ENCODE measurements at regions not wholly inside any gene's neighbourhood (a gene's known extent, or its start where the extent isn't known, plus 50 kb on each side); places are given as distances from the start of the nearest gene placed in this dataset.

DNA sequence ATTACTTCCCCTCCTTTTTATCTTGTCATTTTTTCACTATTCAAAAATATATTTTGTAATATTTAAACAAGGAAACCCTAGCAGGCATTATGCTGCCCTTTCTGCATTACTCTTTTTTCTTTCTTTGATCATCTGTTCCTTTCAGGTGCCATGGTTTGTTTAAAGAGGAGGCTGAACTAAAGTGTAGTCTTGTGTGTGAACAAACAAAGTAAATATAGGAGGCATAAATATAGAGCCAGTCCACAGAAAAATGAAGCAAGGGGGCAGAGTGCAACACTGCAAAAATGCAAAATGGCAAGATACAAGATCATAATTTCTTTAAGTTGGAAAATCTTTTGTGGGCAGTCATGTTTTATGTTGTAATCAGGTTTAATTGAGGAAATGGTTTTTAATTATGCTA, 947.3 kb upstream of the COX7C start:
- DNase-seq = no peak

DNA sequence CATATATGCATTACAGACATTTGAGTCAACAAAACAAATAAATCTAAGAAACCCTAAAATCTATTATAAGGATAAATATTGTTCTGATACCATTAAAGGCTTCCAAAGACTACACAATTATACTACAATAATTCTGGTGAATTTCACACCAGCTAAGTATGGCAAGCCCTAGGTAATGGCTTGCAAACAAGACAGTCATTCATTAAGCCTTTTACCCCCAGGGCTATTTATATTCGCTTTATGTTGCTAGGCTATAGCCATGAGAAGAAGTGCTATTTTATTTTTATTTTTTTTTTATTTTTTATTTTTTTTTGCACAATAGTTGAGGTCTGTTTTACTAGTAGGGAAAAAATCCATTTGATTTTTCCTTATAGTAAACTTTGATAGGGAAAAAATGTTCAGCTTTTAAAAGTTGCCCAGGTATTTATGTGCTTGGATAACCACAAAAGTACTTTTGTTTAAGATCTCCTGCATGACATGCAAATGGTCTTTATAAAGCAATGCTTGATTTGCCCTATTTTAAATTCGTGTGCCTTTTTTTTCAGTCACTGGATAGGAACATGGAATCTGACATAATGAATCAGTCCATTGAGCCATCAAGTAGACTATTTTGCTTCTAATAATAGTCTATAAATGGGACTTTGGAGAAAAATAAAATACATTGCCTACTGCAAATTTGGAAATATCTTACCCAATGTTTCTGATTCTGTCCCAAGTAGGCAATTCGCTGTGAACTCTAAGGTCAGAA, 946.3 kb upstream of the COX7C start:
- DNase-seq = no peak

DNA sequence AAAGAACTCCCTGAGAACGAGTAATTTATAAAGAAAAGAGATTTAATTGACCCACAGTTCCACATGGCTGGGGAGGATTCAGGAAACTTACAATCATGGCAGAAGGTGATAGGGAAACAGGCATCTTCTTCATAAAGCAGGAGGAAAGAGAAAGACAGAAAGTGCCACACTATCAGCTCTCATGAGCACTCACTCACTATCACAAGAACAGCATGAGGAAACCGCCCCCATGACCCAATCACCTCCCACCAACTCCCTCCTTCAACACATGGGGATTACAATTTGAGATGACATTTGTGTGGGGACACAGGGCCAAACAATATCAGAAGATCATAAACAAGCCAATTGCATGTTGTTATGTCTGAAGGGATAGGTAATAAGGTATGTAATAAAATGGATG, 935.9 kb upstream of the COX7C start:
- DNase-seq = no peak

DNA sequence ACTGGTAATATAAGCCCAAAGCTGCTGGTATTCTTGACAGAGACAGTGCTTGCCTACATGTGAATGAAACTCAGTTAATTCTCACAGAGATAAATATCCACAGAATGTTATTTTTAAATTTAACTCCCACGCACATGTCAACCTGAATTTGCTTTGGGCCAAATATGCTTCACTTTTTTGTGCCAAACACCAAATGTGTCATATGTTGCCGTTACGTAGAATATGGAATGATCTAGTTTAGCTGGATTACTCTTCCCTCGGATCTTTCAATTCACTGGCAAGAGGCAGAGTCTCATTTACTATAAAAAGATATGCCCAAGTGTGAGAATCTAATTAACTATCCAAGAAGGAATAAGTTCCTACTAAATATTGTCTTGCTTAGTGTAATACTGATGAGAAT, 933.4 kb upstream of the COX7C start:
- no peak for DNase-seq

DNA sequence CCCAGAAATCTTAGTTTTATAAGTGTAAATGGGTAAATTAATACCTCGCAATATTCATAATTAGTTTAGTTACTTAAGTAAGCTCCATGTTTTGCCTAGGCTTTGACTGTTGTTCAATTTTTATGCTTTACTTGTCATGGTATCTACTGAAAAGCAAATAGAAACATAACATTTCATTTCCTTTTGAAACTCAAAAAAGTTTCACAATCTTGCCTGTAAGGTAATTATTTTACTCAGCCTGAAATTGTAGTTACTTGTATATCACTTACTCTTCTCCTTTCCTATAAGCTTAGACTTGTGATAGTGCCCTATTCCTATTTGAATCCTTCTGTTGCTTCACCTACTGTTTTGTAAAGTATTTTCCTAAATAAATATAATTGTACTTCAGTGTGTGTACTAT, 914.4 kb upstream of the COX7C start:
- DNase-seq = no peak

DNA sequence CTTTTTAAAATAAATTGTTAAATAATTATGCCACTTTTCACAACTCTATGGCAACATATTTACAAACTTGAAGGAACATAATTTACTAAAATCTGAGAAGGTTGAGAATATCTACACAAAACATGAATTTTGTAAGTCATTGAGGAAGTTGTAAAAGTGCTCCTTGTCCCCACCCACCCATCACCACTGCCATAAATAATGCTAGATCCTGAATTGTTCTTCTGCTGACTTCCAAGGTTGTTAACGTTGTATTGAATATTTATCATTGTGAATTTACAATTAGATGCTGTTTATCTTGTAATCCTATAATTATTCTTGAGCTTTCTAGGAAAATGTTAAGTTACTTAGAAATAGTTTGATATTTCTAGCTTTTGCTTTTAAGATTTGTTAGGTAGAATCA, 908.0 kb upstream of the COX7C start:
- no peak for DNase-seq

DNA sequence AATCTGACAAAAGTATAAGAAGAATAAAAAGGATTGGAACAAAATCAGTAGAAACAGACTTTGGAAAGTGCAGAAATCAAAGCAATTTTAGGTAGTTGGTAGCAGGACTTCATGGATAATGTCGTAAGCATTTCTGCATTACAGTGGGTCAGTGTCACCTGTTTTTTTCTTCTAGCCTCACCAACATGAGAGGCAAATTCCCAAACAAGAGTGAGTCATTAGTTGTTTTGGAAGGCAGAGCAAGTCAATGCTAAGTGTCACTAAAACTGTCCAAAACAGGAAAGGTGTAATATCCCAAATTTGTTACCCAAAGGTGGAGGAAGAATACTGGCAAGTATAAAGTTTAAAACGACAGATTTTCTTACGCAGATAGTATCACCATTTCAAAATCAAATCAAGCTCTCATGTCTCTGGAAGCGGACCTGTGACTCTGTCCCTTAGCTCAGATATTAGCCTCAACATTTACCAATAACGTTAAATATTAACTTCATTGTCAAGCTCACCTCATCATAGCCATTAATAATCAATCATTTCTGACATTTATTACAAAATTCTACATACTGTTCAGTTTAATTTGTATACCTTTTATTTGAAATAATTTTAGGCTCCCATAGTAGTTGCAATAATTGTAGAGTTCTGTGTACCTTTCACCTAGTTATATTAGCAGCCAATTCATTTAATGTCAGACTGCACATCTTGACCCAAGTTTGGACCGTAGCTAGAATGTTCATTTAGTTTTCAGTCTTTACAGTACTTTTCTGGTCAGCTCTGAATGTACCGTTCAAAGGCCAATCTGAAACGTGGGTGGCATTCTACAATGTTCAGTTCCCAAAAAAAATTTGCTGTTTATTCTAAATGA, 901.2 kb upstream of the COX7C start:
- no peak for DNase-seq

DNA sequence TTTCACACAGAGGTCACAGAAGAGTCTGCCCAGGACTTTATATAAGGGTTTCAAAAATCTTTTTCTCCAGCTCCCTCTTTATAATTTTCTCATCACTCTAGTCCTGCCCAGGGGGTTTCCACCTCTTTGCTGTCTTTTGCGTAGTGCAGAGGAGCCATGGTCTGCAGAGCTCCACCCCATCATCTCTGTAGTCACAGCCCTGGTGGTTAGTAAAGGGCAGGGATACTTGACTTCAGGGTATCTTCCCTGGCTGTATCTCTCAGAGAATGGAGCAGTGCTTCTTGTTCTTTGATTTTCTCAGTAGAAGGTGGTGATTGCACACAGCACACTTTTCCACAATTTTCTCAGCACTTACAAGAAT, 900.6 kb upstream of the COX7C start:
- no peak for DNase-seq

DNA sequence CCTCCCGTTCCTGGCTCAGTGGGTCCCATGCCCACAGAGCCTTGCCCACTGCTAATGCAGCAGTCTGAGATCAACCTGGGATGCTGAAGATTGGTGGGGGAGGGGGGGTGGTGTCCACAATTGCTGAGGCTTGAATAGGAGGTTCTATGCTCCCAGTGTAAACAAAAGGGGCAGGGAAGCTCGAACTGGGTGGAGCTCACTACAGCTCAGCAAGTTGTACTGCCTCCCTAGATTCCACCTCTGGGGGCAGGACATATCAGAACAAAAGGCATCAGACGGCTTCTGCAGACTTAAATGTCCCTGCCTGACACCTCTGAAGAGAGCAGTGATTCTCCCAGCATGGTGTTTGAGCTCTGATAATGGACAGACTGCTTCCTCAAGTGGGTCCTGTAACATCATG, 885.6 kb upstream of the COX7C start:
- DNase-seq = no peak

DNA sequence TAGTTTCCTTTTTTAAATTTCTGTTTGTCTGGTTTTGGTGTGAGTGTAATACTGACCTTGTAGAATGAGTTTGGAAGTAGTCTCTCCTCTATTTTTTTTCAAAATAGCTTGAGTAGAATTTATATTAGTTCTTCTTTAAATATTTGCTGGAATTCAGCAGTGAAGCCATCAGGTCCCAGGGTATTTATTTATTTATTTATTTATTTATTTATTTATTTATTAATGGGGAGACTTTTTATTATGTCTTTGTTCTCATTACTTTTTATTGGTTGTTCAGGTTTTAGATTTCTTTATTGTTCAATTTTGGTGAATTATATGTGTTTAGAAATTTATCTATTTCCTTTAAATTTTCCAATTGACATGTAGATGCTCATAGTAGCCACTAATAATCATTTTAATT, 875.8 kb upstream of the COX7C start:
- no peak for DNase-seq

DNA sequence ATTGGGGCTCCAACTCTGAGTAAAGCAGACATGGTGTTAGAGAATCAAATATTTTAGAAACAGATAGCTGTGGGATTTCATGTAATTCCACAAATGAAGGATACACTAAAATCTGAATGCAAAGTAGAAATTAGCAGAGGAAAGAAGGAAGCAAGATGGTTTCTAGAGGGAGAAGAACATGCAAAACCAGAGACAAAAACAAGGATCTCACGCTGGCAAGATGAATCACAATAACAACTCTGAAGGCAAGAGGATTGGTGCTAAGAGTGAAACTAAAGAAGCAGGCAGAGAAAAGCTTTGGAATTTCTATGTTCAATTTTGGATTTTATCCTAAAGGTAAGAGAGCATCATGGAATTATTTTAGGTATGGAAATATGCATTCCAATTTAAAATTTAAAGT, 857.2 kb upstream of the COX7C start:
- DNase-seq = no peak

DNA sequence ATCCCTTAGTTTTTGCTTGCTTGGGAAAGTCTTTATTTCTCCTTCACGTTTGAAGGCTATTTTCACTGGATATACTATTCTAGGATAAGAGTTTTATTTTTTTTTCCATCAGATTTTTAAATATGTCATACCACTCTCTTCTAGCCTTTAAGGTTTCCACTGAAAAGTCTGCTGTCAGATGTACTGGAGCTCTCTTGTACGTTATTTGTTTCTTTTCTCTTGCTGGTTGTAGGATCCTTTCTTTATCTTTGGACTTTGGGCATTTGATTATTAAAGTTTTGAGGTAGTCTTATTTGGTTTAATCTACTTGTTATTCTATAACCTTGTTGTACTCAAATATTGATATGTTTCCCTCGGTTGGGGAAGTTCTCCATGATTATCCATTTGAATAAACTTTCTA, 848.4 kb upstream of the COX7C start:
- DNase-seq = no peak

DNA sequence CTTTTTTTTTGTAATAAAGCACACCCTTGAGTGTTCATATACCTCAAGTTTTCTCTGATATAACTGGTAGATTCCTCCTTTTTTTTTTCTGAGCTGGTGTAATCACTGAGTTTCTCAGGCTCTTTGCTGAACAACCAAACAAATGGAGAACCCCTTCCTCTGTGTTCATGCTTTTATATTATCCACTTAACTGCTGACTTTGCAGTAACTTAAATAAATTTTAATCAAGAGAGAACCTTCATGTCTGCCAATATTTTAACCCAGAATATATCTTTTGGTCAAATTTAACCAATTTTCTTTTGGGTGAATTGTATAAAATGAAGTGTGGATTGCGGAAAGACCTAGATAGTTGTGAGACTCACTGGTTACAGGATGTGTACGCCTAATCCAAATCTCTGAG, 833.0 kb upstream of the COX7C start:
- no peak for DNase-seq

DNA sequence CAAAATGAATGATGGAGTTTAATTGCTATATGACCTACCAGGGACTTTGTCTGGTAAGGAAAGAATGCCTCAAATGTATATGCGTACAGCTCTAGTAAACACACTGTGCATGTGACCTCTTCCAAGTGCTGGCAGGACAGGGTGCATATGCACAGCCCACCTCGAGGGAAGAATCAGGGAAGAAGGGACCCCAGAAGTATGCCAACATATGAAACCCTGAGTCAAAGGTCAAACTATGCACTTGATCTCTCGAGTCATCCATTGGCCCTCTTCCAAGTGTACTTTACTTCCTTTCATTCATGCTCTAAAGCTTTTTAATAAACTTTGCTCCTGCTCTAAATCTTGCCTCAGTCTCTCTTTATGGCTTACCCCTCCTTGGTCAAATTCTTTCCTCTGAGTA, 804.6 kb upstream of the COX7C start:
- DNase-seq = no peak

DNA sequence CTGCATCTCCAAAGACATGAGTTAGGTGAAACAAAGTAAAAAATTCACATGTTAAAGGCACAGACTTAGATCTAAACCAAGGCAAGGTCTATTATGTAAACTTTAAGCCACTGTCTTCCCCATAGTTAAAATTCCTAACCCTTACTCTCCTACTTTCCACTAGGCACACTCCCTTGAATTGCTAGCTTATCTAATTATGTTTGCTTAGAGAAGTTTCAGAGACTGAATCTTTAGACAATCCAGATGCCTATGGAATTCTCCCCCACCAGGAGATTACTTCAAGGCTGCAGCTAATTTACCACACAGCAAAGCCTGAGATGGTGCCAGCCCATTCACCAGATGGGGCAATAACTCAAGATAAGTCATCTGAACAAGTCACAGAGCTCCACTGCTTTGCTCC, 803.1 kb upstream of the COX7C start:
- no peak for DNase-seq

DNA sequence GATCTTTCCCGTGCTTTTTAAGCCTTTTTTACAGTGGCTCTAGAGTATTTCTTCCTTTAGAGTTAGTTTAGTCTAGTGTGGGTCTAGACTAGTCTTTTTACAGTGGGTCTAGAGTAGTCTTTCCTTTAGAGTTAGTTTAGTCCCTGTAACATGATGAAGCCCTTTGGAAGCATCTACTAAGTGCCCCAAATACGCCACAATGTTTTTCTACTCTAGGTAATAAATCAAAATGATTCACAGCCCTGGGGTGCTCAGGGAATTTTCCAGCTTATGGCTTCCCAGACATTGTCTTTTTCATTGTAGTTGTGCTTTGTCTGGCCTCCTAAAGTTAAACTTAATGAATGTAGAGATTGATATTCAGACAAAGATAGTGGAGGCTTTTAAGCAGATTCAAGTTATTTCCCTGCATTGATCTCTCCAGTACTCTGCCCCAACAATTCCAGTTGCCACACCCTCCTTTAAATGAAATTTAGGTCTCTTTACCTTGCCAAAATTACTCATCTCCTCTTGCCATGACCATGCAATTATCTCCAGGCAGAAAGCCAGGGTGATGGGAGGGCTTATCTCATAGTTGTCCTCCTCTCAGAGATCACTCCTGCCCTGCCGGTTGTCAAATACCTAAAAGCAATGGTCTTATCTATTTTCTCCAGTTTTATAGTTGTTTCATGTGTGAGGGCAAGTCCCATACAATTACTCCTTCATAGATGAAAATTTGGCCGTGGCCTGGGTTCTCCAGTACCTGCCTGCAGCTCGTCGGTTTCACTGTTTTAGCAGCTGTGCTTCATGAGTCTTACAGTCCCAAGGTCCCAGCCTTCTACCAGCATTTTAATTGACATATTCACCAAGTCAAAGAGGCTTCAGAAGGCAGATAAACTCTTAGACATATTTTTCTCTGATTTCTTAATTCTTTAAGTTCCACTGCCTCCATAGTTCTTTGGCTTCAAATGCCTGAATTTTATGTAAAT, 794.0 kb upstream of the COX7C start:
- DNase-seq = no peak

DNA sequence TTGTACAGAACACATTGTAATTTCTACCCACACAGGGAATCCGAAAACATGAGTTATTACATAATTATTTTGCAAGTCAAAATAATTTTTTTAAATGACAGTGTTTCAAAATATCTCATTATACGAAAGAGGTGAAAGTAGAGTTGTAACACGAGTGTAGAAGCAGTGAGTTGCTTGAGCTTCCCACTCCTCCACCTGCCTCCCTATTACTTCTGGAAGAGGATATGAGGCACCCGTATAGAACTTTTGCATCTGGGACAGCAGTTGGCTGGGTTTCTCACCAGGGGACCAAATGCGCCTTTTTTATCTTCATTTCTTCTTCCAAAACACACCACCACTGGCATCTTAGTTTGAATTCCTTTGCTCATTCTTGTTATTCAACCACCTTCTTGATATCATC, 779.0 kb upstream of the COX7C start:
- DNase-seq = no peak

DNA sequence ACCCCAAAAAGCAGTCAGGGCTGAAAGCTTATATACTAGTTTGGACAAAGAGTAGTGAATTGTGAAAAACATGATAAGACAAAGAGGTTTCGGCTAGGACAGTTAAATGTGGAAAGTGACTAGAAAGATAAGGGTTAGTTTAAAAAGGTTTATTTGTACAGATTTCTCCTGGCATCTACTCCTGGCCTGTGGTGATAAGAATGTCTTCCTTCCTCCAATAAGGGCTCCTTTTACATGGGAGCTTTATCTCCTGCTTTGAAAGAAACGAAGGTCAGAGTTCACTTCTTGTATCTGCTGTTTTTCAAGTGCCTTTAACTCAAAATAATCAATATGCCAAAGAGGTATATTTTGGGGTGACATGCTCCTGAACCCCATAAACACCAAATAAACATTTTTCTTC, 776.1 kb upstream of the COX7C start:
- no peak for DNase-seq

DNA sequence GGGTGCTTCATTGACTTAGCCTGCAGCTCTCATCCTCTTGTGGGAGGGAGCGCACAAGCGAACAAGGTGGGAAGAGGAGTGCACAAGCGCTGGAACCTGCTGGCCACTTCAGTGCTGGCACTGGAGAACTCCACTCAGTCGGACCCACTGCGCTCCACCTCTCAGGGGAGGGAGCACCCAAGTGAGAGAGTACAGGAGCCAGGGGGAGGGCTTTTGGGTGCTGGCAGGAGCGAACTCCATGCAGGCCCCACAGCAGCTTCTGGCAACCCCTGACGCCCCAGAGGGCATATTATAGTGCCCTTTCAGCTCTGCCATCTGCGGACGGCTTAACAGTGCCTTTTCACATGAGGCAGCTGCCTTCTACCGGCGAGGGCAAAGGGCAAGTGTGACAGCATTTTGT, 774.2 kb upstream of the COX7C start:
- no peak for DNase-seq

DNA sequence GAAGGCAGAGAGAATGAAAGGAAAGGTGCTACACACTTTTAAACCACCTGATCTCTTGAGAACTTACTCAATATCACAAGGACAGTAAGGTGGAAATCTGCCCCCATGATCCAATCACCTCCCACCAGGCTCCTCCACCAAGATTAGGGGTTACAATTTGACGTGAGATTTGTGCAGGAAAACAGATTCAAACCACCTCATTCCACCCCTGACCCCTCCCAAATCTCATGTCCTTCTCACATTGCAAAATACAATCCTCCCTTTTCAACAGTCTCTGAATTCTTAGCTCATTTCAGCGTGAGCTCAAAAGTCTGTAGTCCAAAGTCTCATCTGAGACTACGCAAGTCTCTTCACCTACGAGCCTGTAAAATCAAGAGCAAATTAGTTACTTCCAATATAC, 768.3 kb upstream of the COX7C start:
- DNase-seq = no peak

DNA sequence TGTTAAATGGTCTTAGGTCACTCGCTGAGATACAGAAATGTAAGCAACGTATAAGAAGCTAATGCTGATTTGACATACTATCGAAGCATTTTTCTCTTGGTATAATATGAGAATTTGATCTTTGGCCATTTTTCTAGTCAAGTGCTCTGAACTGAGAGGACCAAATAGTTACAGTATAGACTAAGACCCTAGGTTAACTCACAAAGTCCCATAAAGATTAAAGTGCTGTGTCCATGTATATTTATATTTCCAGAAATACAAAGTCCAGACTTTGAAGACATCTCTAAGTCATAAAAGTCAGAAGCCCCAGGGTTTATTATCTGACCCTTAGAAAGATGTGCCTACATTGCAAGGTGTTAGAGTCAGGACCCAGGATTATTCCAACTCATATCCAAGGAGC, 752.4 kb upstream of the COX7C start:
- DNase-seq = no peak

DNA sequence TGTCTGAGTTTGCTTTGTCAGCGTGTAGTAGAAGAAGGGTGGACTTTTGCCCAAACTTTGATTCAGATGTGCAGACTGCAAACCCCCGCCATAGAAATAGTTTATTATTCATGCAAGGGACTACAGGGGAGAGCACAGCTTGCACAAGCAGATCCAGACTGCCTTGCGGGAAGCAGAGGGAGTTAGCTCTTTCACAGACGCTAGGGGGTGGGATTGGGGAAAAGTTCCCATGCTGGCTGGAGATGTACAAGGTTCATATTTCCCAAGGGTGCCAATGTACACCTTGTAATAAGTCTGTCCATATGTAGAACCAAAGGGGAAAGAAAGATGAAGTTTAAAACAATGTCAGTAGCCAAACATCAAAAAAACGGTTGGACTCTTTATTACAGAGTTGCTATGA, 749.7 kb upstream of the COX7C start:
- DNase-seq = no peak

DNA sequence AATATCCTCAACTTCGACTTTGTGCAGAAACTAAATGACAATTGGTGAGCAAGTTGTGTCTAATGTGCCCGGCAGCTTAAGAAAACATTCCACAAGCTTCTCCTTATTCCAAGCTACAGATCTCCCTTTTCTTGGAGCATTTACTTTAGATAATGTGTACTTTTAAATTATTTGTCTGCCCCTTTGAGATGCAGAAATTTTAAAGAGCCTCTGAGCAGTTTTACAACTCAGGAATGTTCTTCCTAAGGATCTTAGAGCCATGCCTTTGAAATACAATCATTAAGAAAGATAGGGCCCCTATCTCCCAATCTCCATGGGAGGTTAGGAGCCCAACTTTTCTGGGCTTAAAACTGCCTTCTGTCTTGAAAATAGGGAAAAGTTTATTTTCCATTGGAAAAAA, 723.7 kb upstream of the COX7C start:
- no peak for DNase-seq

DNA sequence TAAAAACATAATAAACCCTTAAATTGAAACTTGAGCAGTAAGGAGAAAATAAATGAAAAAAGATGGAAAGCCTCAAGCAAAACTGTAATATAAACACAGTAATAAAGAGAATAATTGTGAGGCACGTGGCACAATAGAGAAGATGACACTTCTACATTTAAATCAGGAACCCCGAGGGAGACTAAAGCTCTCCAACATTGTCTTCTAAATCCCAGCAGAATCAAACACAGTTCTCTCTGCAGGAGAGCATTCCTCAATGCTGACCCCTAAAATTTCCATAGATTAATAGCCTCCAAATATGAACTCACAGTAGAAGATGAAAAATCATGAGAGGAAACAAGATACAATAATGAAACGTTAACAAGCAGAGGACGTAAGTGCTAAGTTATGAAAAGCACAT, 721.2 kb upstream of the COX7C start:
- DNase-seq = no peak

Data from EL (cell line).